Nephron (organoid): ENCODE measurements at regions not wholly inside any gene's neighbourhood (a gene's known extent, or its start where the extent isn't known, plus 50 kb on each side); places are given as distances from the start of the nearest gene placed in this dataset.
A peak's percentile ranks its signal among the peaks of the same experiment; 100 is the strongest.

Source experiments
- H3K27ac Mint-ChIP-seq, 3 experiments: 2 replicates each; pipeline ENCODE4 v1.8.0; 2020; ENCODE audit warnings: mixed read lengths in 3 of 3, mild to moderate bottlenecking in 2 of 3, moderate library complexity in 1 of 3
- H3K27me3 Mint-ChIP-seq: 2 replicates; pipeline ENCODE4 v1.8.0; 2021; ENCODE audit warnings: low read depth, mild to moderate bottlenecking, moderate library complexity, mixed read lengths
- H3K36me3 Mint-ChIP-seq: 2 replicates; pipeline ENCODE4 v1.8.0; 2020; ENCODE audit warnings: low read depth, mixed read lengths
- H3K4me1 Mint-ChIP-seq: 2 replicates; pipeline ENCODE4 v1.8.0; 2020; ENCODE audit warnings: mixed read lengths
- H3K4me3 Mint-ChIP-seq, 3 experiments: 2 replicates each; pipeline ENCODE4 v1.8.0; 2020; ENCODE audit warnings: mild to moderate bottlenecking in 3 of 3, mixed read lengths in 3 of 3, moderate library complexity in 2 of 3
- H3K9me3 Mint-ChIP-seq: 2 replicates; pipeline ENCODE4 v1.8.0; 2020; ENCODE audit warnings: mixed read lengths
- TF ChIP-seq, protein P1 (sequence below), 3 experiments: fragments of 200-600 bp; sonication (generic); IDR thresholded peaks; one replicate each; pipeline ENCODE4 v1.5.0; 2021; ENCODE audit warnings: antibody characterized with exemption in 3 of 3; ENCODE audit not compliant: unreplicated experiment in 3 of 3

DNA sequence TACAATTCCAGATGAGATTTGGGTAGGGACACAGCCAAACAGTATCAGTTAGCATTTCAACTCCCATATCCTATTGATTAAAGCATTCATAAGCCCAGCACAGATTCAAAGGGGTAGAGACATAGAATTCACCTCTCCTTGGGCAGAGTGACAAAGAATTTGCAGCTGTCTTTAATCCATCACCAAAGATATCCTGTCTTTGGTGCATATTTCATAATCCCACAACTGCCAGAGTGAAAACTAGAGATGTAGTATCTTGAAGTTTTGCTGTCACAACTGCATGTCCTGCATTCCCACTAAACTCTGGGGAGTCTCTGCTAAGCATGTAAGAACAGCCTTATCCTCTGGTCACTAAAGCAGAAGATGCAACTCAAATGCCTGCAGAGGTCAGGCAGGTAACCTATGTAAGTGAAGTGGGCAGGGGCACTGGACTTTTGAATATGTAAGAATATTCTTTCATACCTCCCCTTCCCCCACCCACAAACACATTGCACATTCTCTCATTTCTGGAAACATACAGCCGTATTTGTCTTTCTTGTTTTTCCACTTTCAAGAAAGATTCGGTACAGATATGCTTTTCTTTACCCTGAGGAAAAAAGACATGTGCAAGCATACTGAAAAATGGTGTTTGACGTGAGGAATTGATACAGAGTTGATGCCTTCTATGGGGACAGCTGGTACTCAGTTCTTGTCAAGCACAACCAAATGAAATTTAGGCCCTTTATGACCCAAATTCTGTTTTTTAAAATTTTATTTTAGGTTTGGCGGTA is 283.1 kb downstream of the SP3 start:
- H3K36me3 Mint-ChIP-seq = no peaks in the 10 kb centered on the region
- H3K4me1 Mint-ChIP-seq = no peaks in the 10 kb centered on the region
- no peaks in the 10 kb centered on the region for H3K9me3 Mint-ChIP-seq
- TF ChIP-seq, protein P1, sequence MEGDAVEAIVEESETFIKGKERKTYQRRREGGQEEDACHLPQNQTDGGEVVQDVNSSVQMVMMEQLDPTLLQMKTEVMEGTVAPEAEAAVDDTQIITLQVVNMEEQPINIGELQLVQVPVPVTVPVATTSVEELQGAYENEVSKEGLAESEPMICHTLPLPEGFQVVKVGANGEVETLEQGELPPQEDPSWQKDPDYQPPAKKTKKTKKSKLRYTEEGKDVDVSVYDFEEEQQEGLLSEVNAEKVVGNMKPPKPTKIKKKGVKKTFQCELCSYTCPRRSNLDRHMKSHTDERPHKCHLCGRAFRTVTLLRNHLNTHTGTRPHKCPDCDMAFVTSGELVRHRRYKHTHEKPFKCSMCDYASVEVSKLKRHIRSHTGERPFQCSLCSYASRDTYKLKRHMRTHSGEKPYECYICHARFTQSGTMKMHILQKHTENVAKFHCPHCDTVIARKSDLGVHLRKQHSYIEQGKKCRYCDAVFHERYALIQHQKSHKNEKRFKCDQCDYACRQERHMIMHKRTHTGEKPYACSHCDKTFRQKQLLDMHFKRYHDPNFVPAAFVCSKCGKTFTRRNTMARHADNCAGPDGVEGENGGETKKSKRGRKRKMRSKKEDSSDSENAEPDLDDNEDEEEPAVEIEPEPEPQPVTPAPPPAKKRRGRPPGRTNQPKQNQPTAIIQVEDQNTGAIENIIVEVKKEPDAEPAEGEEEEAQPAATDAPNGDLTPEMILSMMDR (IDR thresholded peaks at IDR 0.05; ENCODE audit: unreplicated experiment in 3 of 3) = no peak
- peaks cover 4% of the 10 kb centered on the region for H3K27me3 Mint-ChIP-seq
- no peak overlapping the region for H3K4me3 Mint-ChIP-seq
- peak overlapping the region in 2 of 3 experiments; percentile 43 to 56 for H3K27ac Mint-ChIP-seq

GRCh38 chr2:173684896-173685459 is 280.2 kb downstream of the SP3 start:
- H3K4me3 Mint-ChIP-seq = no peak overlapping the region
- TF ChIP-seq, protein P1 (IDR thresholded peaks at IDR 0.05; ENCODE audit: unreplicated experiment in 3 of 3) = no peak
- no peaks in the 10 kb centered on the region for H3K9me3 Mint-ChIP-seq
- peaks cover 4% of the 10 kb centered on the region for H3K27me3 Mint-ChIP-seq
- H3K27ac Mint-ChIP-seq = no peak overlapping the region
- H3K4me1 Mint-ChIP-seq = no peaks in the 10 kb centered on the region
- no peaks in the 10 kb centered on the region for H3K36me3 Mint-ChIP-seq

DNA sequence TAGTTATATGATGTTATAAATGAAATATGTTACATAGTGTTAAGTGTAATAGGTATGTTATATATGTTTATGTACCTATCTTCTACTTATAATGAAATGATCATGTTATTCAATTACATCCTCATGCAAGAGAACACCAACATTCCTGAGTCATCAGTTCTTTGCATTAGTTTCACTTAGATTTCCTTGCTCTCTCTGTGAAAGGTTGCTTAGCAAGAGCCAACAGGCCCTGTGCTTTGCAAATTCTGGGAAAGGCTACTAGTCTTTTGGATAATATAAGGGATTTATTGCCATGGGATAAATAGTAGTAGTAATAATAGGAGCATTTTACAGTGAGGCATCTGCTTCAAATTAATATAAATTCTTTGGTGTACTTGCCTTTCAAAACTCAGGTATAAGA is 274.8 kb downstream of the SP3 start:
- Mint-ChIP-seq H3K9me3 (peaks cover 9% of the 10 kb centered on the region), H3K4me3 (no peak overlapping the region), H3K4me1 (peaks cover 5% of the 10 kb centered on the region), H3K27ac (no peak overlapping the region), H3K27me3 (no peaks in the 10 kb centered on the region), H3K36me3 (no peaks in the 10 kb centered on the region)
- TF ChIP-seq, protein P1 (IDR thresholded peaks at IDR 0.05; ENCODE audit: unreplicated experiment in 3 of 3) = no peak

DNA sequence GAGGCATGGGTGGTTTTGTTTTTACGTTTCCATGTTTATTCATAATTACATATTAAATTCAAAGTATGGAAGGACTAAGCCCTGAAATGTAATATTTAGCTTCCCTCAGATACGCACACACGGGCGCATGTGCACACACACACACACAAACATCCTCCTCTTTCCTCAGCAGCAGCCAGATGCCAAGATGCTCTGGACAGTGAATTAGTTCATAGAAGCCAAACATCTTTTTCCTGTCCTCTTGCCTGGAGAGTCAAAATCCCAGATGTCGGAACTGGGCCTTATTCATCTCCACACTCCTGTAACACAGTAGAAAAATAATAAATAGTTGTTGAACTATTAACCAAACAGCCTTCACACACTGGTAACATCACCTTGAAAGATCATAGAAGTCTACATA is 273.1 kb downstream of the SP3 start:
- TF ChIP-seq, protein P1 (IDR thresholded peaks at IDR 0.05; ENCODE audit: unreplicated experiment in 3 of 3) = no peak

GRCh38 chr2:173693044-173693589 is 272.1 kb downstream of the SP3 start:
- H3K36me3 Mint-ChIP-seq = no peaks in the 10 kb centered on the region
- H3K9me3 Mint-ChIP-seq = peaks cover 13% of the 10 kb centered on the region
- H3K4me1 Mint-ChIP-seq = peaks cover 5% of the 10 kb centered on the region
- H3K27ac Mint-ChIP-seq = no peak overlapping the region
- H3K27me3 Mint-ChIP-seq = peaks cover 3% of the 10 kb centered on the region
- H3K4me3 Mint-ChIP-seq = no peak overlapping the region
- TF ChIP-seq, protein P1 (IDR thresholded peaks at IDR 0.05; ENCODE audit: unreplicated experiment in 3 of 3) = no peak

More for the DNA sequence above, 273.1 kb downstream of the SP3 start:
- H3K4me3 Mint-ChIP-seq = no peak overlapping the region
- H3K36me3 Mint-ChIP-seq = no peaks in the 10 kb centered on the region
- peaks cover 3% of the 10 kb centered on the region for H3K27me3 Mint-ChIP-seq
- peaks cover 13% of the 10 kb centered on the region for H3K9me3 Mint-ChIP-seq
- H3K4me1 Mint-ChIP-seq = peaks cover 5% of the 10 kb centered on the region
- H3K27ac Mint-ChIP-seq = peak overlapping the region in 1 of 3 experiments; percentile 4
